NCI-H774 (cell line): ENCODE measurements at regions not wholly inside any gene's neighbourhood (a gene's known extent, or its start where the extent isn't known, plus 50 kb on each side); places are given as distances from the start of the nearest gene placed in this dataset.

Experiments
- DNase-seq: peaks from one replicate; lab custom pipeline; 2025; lab: John Stamatoyannopoulos, UW

GRCh38 chr14:76974365-76974764, 54.1 kb downstream of the IRF2BPL start:
- no peak for DNase-seq

- no peak for DNase-seq
Measured at GRCh38 chr14:76971549-76971948, 57.0 kb downstream of the IRF2BPL start.

GRCh38 chr14:76968621-76969063, 59.9 kb downstream of the IRF2BPL start:
- peak; percentile 65 for DNase-seq

- DNase-seq: no peak
Measured at GRCh38 chr14:76967788-76968187, 60.7 kb downstream of the IRF2BPL start.

- DNase-seq: no peak
Measured at GRCh38 chr14:76965232-76965631, 63.3 kb downstream of the IRF2BPL start.

GRCh38 chr14:76964695-76965094, 63.8 kb downstream of the IRF2BPL start:
- no peak for DNase-seq

GRCh38 chr14:76963372-76963771, 65.1 kb downstream of the IRF2BPL start:
- no peak for DNase-seq

- DNase-seq: no peak
Measured at GRCh38 chr14:76962303-76962660, 66.2 kb downstream of the IRF2BPL start.

- DNase-seq: peak; percentile 8
Measured at GRCh38 chr14:76961631-76962302, 66.7 kb downstream of the IRF2BPL start.

- no peak for DNase-seq
Measured at GRCh38 chr14:76958980-76959710, 69.4 kb downstream of the IRF2BPL start.

GRCh38 chr14:76958020-76958979, 70.2 kb downstream of the IRF2BPL start:
- DNase-seq: no peak

- DNase-seq: no peak
Measured at GRCh38 chr14:76957224-76957891, 71.2 kb downstream of the IRF2BPL start.

- DNase-seq: peak; percentile 70
Measured at GRCh38 chr14:76956316-76957090, 72.0 kb downstream of the IRF2BPL start.

- DNase-seq: no peak
Measured at GRCh38 chr14:76955575-76956315, 72.8 kb downstream of the IRF2BPL start.

- no peak for DNase-seq
Measured at GRCh38 chr14:76954394-76955190, 73.9 kb downstream of the IRF2BPL start.

- DNase-seq: peak; percentile 23
Measured at GRCh38 chr14:76953311-76953945, 75.1 kb downstream of the IRF2BPL start.

GRCh38 chr14:76951166-76951565, 77.3 kb downstream of the IRF2BPL start:
- no peak for DNase-seq

- DNase-seq: no peak
Measured at GRCh38 chr14:76950055-76951020, 78.2 kb downstream of the IRF2BPL start.
